Chondrocyte (in vitro differentiated cells): ENCODE measurements at regions not wholly inside any gene's neighbourhood (a gene's known extent, or its start where the extent isn't known, plus 50 kb on each side); places are given as distances from the start of the nearest gene placed in this dataset.

Experiments
- DNase-seq: peaks from one replicate; pipeline ENCODE4 v3.0.0; 2021; ENCODE audit warnings: mixed read lengths, low spot score
- H3K27ac Mint-ChIP-seq: one replicate; pipeline ENCODE4 v1.8.0; 2021; ENCODE audit warnings: mild to moderate bottlenecking, moderate library complexity, mixed read lengths; ENCODE audit not compliant: unreplicated experiment
- H3K27me3 Mint-ChIP-seq: 2 replicates; pipeline ENCODE4 v1.8.0; 2021; ENCODE audit warnings: low read depth, mixed read lengths
- H3K36me3 Mint-ChIP-seq: 2 replicates; pipeline ENCODE4 v1.8.0; 2021; ENCODE audit warnings: low read depth, mixed read lengths
- H3K4me1 Mint-ChIP-seq: 2 replicates; pipeline ENCODE4 v1.8.0; 2021; ENCODE audit warnings: low read depth, mild to moderate bottlenecking, mixed read lengths
- H3K4me3 Mint-ChIP-seq: one replicate; pipeline ENCODE4 v1.8.0; 2021; ENCODE audit warnings: mild to moderate bottlenecking, moderate library complexity, mixed read lengths; ENCODE audit not compliant: unreplicated experiment
- H3K9me3 Mint-ChIP-seq: 2 replicates; pipeline ENCODE4 v1.8.0; 2021; ENCODE audit warnings: low read depth, mixed read lengths
- CTCF ChIP-seq: fragments of 200-600 bp; sonication (generic); IDR thresholded peaks from 2 replicates; pipeline ENCODE4 v1.5.0; 2021; ENCODE audit warnings: antibody characterized with exemption, mild to moderate bottlenecking, moderate library complexity

GRCh38 chr7:93015779-93016481, 101.8 kb downstream of the SAMD9 start:
- no peak for TF ChIP-seq CTCF
- Mint-ChIP-seq H3K9me3 (no peaks in the 10 kb centered on the region), H3K27ac (peak overlapping the region; percentile 92), H3K27me3 (no peaks in the 10 kb centered on the region), H3K4me1 (peaks cover 57% of the 10 kb centered on the region), H3K4me3 (peak overlapping the region; percentile 41), H3K36me3 (no peaks in the 10 kb centered on the region)
- DNase-seq = no peak

GRCh38 chr7:93015101-93015778, 102.5 kb downstream of the SAMD9 start:
- Mint-ChIP-seq H3K4me3 (no peak overlapping the region), H3K27ac (peak overlapping the region; percentile 92), H3K4me1 (peaks cover 57% of the 10 kb centered on the region), H3K27me3 (no peaks in the 10 kb centered on the region), H3K9me3 (no peaks in the 10 kb centered on the region), H3K36me3 (no peaks in the 10 kb centered on the region)
- no peak for DNase-seq
- TF ChIP-seq CTCF = no peak

- Mint-ChIP-seq H3K9me3 (no peaks in the 10 kb centered on the region), H3K4me3 (no peak overlapping the region), H3K36me3 (no peaks in the 10 kb centered on the region), H3K27ac (peak overlapping the region; percentile 92), H3K4me1 (peaks cover 57% of the 10 kb centered on the region), H3K27me3 (no peaks in the 10 kb centered on the region)
- DNase-seq = no peak
- TF ChIP-seq CTCF = no peak
Measured at GRCh38 chr7:93014410-93014809, 103.4 kb downstream of the SAMD9 start.

GRCh38 chr7:93013446-93014061, 104.2 kb downstream of the SAMD9 start:
- peaks cover 52% of the 10 kb centered on the region for H3K4me1 Mint-ChIP-seq
- TF ChIP-seq CTCF = no peak
- DNase-seq = no peak
- H3K9me3 Mint-ChIP-seq = no peaks in the 10 kb centered on the region
- H3K4me3 Mint-ChIP-seq = no peak overlapping the region
- H3K27me3 Mint-ChIP-seq = no peaks in the 10 kb centered on the region
- no peaks in the 10 kb centered on the region for H3K36me3 Mint-ChIP-seq
- H3K27ac Mint-ChIP-seq = peak overlapping the region; percentile 33
